ENCODE measurements at regions not wholly inside any gene's neighbourhood (a gene's known extent, or its start where the extent isn't known, plus 50 kb on each side); places are given as distances from the start of the nearest gene placed in this dataset.

DNA sequence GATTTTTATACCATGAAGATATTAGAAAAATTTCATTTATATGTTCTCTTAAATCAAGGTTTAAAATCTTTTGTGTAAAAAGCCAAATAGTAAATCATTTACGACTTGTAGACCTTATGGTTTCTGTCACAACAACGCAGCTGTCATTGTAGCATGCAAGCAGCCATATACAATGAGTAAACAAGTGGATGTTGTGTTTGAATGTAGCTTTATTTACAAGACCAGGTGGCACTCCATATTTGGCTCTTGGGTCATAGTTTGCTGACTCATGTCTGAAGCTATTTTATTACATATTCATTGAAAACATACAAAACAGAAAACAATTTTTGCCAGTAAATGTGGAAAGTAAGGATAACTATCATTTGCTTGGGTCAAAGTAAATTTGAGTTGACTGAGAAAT lies 930.8 kb downstream of the SLITRK5 start:
- no peak overlapping the region for H3K27ac ChIP-seq (ENCODE audit: low read depth, low read length, severe bottlenecking)
- H3K36me3 ChIP-seq (ENCODE audit: control insufficient read depth, insufficient read depth, low read length): no peaks in the 10 kb centered on the region
- WGBS, 2 experiments (ENCODE audit: insufficient coverage in 2 of 2): 100% methylated on average over 2 of the region's 2 CpGs; no CpG with 5 or more reads in 1 of the 2 experiments

DNA sequence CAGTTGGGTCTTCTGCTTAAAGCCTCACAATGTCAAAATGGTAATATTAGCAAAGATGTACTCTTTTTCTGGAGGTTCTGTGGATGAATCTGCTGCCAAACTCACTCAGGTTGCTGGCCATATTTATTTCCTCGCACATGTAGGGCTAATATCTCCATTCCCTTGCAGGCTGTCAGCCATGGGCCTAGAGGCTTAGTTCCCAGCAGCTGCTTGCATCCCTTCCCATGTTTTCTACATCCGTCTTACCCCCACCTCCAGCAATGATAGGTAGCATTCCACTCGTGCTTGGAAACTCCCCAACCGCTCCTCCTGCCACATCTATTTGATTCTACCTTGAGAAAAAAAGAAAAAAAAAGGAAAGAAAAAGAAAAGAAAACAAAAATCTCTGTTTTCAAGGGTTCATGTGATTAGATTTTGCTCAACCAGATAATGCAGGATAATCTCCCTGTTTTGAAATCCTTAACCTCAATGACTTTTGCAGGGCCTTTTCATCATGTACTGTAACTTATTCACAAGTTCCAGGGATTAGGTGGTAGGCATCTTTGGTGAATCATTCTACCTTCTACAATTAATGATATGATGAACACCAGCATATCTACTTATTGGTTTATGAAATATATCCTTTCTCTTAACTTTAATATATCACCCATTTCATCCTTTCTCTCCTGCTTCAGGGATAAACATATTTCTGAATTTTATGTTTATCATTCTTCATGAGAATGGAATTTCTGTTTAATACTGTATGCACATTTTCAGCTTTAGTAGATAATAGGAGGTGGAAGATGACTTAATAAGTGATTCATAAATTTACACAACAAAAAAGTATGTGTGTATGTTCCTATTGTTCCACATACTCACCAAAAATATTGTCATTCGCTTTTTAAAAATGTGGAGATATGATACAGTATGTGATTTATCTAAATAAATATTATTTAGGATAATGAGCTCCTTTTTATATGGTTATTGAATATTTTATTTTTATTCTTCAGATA lies 931.9 kb downstream of the SLITRK5 start:
- no peak overlapping the region for H3K27ac ChIP-seq (ENCODE audit: low read depth, low read length, severe bottlenecking)
- no peak overlapping the region for H3K4me3 ChIP-seq (ENCODE audit: extremely low read depth, insufficient read depth, low read length, poor library complexity, severe bottlenecking)
- WGBS, 2 experiments (ENCODE audit: insufficient coverage in 2 of 2): 81% methylated on average over 2 of the region's 5 CpGs; no CpG with 5 or more reads in 1 of the 2 experiments
- no peaks in the 10 kb centered on the region for H3K4me1 ChIP-seq (ENCODE audit: control insufficient read depth, insufficient read depth, low read length, poor library complexity, severe bottlenecking)
- no peaks in the 10 kb centered on the region for H3K36me3 ChIP-seq (ENCODE audit: control insufficient read depth, insufficient read depth, low read length)
- no peaks in the 10 kb centered on the region for H3K9me3 ChIP-seq (ENCODE audit: control insufficient read depth, low read length)

More for the DNA sequence above, 930.8 kb downstream of the SLITRK5 start:
- Histone ChIP-seq H3K4me1 (ENCODE audit: control insufficient read depth, insufficient read depth, low read length, poor library complexity, severe bottlenecking) (no peaks in the 10 kb centered on the region), H3K4me3 (ENCODE audit: extremely low read depth, insufficient read depth, low read length, poor library complexity, severe bottlenecking) (no peak overlapping the region), H3K9me3 (ENCODE audit: control insufficient read depth, low read length) (no peaks in the 10 kb centered on the region)

DNA sequence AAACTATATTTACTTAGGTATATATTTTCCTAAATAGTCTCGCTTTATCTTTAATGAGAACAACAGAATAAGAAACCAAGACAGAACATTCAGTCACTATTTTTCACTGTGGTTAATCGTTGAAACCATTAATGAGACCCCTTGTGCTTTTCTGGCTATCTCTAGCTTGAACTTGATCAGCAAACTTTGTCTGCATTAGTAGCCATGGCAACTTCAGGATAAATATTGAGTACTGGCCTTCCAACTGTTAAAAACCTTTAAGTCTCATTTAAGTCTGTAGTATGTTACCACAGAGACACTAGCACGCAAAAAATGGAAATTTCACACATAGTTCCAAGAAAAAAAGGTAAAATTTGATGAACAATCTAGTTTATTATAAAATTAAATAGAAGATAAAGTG lies 946.0 kb downstream of the SLITRK5 start:
- H3K4me3 ChIP-seq (ENCODE audit: extremely low read depth, insufficient read depth, low read length, poor library complexity, severe bottlenecking): no peak overlapping the region
- no peaks in the 10 kb centered on the region for H3K36me3 ChIP-seq (ENCODE audit: control insufficient read depth, insufficient read depth, low read length)
- 76% methylated on average over 2 of the region's 3 CpGs; no CpG with 5 or more reads in 1 of the 2 experiments for WGBS, 2 experiments (ENCODE audit: insufficient coverage in 2 of 2)
- no peak overlapping the region for H3K27ac ChIP-seq (ENCODE audit: low read depth, low read length, severe bottlenecking)
- no peaks in the 10 kb centered on the region for H3K9me3 ChIP-seq (ENCODE audit: control insufficient read depth, low read length)
- no peaks in the 10 kb centered on the region for H3K4me1 ChIP-seq (ENCODE audit: control insufficient read depth, insufficient read depth, low read length, poor library complexity, severe bottlenecking)

DNA sequence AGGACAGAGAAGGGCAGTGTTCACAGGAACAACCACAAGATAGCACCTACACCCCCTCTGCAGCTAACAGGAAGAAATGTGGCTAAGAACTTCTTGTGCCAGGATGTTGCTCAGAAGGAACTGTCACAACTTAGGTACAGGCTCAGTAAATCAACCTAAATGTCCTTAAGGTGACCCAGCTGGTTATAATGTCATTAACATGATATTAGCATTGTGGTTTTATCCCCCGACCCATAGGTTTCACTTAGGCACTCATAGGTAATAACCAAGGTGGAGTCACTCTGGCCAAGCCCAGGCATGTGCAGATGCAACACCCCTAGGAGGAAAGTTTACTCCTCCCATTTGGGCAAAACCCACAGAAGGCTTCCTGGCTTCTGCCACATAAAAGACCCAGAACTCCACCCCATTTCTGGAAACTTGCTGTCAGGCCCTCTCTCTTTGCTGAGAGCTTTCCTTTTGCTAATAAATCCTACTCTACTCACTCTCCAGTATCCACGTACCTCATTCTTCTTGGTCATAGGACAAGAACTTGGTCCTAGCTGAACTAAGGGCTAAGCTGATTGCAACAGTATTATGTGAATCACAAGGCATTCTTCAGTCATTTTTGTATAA lies 951.3 kb downstream of the SLITRK5 start:
- no peak overlapping the region for H3K4me3 ChIP-seq (ENCODE audit: extremely low read depth, insufficient read depth, low read length, poor library complexity, severe bottlenecking)
- H3K27ac ChIP-seq (ENCODE audit: low read depth, low read length, severe bottlenecking): no peak overlapping the region
- no peaks in the 10 kb centered on the region for H3K9me3 ChIP-seq (ENCODE audit: control insufficient read depth, low read length)
- no peaks in the 10 kb centered on the region for H3K36me3 ChIP-seq (ENCODE audit: control insufficient read depth, insufficient read depth, low read length)
- WGBS, 2 experiments (ENCODE audit: insufficient coverage in 2 of 2): no CpG with 5 or more reads among the region's 2 CpGs
- no peaks in the 10 kb centered on the region for H3K4me1 ChIP-seq (ENCODE audit: control insufficient read depth, insufficient read depth, low read length, poor library complexity, severe bottlenecking)

DNA sequence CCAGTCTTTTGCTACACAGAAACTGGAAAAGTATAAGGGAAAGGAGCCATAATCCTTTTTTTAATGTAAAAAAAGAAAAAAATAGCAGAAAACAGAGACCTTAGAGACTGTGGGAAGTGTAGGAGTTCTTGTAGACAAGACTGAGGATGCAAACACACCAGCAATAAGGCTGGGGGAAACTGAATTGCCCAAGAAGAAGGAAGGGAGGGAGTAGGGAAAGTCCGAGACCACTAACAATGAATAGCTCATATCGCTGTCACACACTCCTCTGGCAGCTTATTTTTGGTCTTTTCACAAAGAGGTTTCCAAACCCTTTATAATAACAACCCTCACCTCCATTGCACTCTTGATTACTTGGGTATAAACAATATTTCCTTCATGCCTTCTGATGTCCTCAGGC lies 952.0 kb downstream of the SLITRK5 start:
- 100% methylated on average over 1 to 2 of the region's 2 CpGs for WGBS, 2 experiments (ENCODE audit: insufficient coverage in 2 of 2)
- Histone ChIP-seq H3K4me1 (ENCODE audit: control insufficient read depth, insufficient read depth, low read length, poor library complexity, severe bottlenecking) (no peaks in the 10 kb centered on the region), H3K4me3 (ENCODE audit: extremely low read depth, insufficient read depth, low read length, poor library complexity, severe bottlenecking) (no peak overlapping the region), H3K36me3 (ENCODE audit: control insufficient read depth, insufficient read depth, low read length) (no peaks in the 10 kb centered on the region), H3K9me3 (ENCODE audit: control insufficient read depth, low read length) (no peaks in the 10 kb centered on the region), H3K27ac (ENCODE audit: low read depth, low read length, severe bottlenecking) (no peak overlapping the region)

DNA sequence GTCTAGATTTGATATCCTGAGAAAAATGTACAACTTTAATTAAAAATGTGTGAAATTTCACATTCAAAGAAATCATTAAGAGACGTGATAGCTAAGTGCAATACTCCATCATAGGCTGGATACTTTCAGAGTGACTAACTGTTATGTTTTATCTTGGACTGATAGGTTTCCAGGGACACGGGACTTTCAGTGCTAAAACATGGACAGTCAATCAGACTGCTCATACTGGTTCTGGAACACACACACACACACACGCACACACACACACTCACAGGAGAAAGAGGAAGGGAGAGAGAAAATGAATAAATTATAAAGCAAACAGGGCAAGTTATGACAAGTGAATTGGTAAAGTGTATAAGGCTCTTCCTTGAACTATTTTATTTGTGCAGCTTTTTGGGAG lies 955.9 kb downstream of the SLITRK5 start:
- Histone ChIP-seq H3K27ac (ENCODE audit: low read depth, low read length, severe bottlenecking) (no peak overlapping the region), H3K36me3 (ENCODE audit: control insufficient read depth, insufficient read depth, low read length) (no peaks in the 10 kb centered on the region), H3K9me3 (ENCODE audit: control insufficient read depth, low read length) (no peaks in the 10 kb centered on the region), H3K4me3 (ENCODE audit: extremely low read depth, insufficient read depth, low read length, poor library complexity, severe bottlenecking) (no peak overlapping the region), H3K4me1 (ENCODE audit: control insufficient read depth, insufficient read depth, low read length, poor library complexity, severe bottlenecking) (no peaks in the 10 kb centered on the region)
- no CpG with 5 or more reads among the region's 3 CpGs for WGBS, 2 experiments (ENCODE audit: insufficient coverage in 2 of 2)

DNA sequence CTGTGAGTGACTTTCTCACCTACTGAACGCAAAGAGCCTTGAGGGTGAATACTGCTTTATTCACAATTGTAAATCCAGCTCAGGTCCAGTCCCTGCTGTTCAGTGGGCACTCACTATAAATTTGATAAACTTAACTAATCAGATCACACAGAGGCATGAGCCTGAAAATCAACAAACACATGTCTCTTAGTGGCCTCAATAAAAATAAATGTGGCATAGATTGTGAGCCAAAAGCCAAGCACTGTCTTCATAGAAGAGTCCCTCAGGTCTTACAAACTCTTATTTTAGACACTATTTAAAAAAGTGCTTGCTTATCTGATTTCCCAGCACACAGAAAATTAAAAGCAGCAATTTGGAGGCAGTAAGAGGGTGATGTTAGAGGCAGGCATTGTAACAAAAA lies 957.7 kb downstream of the SLITRK5 start:
- Histone ChIP-seq H3K4me3 (ENCODE audit: extremely low read depth, insufficient read depth, low read length, poor library complexity, severe bottlenecking) (no peak overlapping the region), H3K4me1 (ENCODE audit: control insufficient read depth, insufficient read depth, low read length, poor library complexity, severe bottlenecking) (no peaks in the 10 kb centered on the region), H3K9me3 (ENCODE audit: control insufficient read depth, low read length) (no peaks in the 10 kb centered on the region), H3K36me3 (ENCODE audit: control insufficient read depth, insufficient read depth, low read length) (no peaks in the 10 kb centered on the region), H3K27ac (ENCODE audit: low read depth, low read length, severe bottlenecking) (no peak overlapping the region)
- no CpG with 5 or more reads among the region's 1 CpG for WGBS, 2 experiments (ENCODE audit: insufficient coverage in 2 of 2)

DNA sequence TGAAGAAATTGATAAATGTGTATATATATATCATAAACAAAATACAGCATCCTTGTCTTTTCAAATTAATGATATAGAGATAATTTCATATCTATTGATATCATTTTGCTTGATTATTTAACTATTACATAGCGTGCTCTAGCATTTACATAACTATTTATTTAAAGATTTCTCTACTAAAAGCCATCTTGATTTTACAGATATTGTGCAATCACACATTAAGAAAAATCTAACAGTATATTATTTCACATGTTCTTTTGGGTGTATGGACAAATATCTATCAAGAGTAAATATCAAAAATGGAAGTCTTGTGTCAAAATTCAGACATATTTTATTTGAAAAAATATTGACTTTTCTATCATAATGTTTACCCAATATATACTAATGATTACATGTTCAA lies 966.8 kb downstream of the SLITRK5 start:
- no peak overlapping the region for H3K4me3 ChIP-seq (ENCODE audit: extremely low read depth, insufficient read depth, low read length, poor library complexity, severe bottlenecking)
- H3K36me3 ChIP-seq (ENCODE audit: control insufficient read depth, insufficient read depth, low read length): no peaks in the 10 kb centered on the region
- no peak overlapping the region for H3K27ac ChIP-seq (ENCODE audit: low read depth, low read length, severe bottlenecking)
- WGBS, 2 experiments (ENCODE audit: insufficient coverage in 2 of 2): no CpG with 5 or more reads among the region's 1 CpG
- H3K9me3 ChIP-seq (ENCODE audit: control insufficient read depth, low read length): peaks cover 3% of the 10 kb centered on the region
- H3K4me1 ChIP-seq (ENCODE audit: control insufficient read depth, insufficient read depth, low read length, poor library complexity, severe bottlenecking): no peaks in the 10 kb centered on the region

DNA sequence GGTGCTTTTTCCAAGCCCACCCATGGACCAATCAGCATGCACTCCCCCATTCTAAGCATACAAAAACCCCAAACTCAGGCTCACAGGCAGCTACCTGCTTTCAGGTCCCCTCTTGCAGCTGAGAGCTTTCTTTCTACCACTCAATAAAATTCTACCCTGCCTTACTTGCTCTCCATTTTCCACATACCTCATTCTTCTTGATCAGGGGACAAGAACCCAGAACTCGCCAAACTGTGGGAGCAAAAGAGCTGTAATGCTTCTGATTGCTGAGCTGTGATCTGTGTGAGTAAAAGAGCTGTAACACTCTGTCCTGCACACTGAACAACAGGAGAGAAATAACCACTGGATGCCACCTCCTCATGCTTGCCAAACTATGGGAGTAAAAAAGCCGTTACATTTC lies 972.1 kb downstream of the SLITRK5 start:
- H3K4me3 ChIP-seq (ENCODE audit: extremely low read depth, insufficient read depth, low read length, poor library complexity, severe bottlenecking): no peak overlapping the region
- H3K4me1 ChIP-seq (ENCODE audit: control insufficient read depth, insufficient read depth, low read length, poor library complexity, severe bottlenecking): no peaks in the 10 kb centered on the region
- peaks cover 11% of the 10 kb centered on the region for H3K9me3 ChIP-seq (ENCODE audit: control insufficient read depth, low read length)
- H3K36me3 ChIP-seq (ENCODE audit: control insufficient read depth, insufficient read depth, low read length): no peaks in the 10 kb centered on the region
- H3K27ac ChIP-seq (ENCODE audit: low read depth, low read length, severe bottlenecking): no peak overlapping the region
- WGBS, 2 experiments (ENCODE audit: insufficient coverage in 2 of 2): 100% methylated on average over 1 of the region's 2 CpGs; no CpG with 5 or more reads in 1 of the 2 experiments

DNA sequence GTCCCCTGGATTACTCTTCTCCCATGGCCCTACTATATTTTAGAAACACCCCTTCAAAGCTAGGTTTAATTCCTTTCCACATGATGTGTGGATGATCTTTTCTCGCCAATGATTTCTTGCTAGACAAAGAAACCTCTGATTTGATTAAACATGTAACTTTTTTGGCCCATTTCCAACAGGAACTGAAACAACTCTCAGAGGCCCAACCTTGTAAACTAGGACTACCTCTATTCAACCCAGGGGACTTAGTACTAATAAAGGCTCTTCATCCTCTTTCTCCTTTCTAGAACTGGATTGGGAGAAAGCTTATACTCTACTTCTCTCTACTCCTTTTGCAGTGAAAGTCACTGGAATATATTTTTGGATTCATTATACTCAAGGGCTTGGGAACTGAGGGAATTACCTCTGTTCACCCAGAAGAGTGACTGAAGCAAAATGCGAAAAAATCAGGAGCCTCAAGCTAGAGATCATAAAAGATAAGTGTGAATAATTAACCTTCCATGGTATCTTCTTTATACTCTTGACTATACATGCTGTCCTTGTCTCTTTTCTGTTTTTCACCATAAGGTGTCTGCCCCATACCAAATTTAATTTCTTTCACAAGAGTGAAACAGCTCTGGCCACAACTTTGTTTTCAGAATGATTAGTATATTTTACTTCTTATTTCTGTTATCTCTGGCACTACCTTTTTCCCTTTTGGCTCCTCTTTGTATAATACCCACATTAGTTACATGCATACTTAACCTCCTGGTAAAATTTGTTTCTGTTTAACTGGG lies 977.6 kb downstream of the SLITRK5 start:
- no CpG with 5 or more reads among the region's 2 CpGs for WGBS, 2 experiments (ENCODE audit: insufficient coverage in 2 of 2)
- Histone ChIP-seq H3K4me3 (ENCODE audit: extremely low read depth, insufficient read depth, low read length, poor library complexity, severe bottlenecking) (no peak overlapping the region), H3K9me3 (ENCODE audit: control insufficient read depth, low read length) (peaks cover under 1% of the 10 kb centered on the region), H3K27ac (ENCODE audit: low read depth, low read length, severe bottlenecking) (no peak overlapping the region), H3K36me3 (ENCODE audit: control insufficient read depth, insufficient read depth, low read length) (no peaks in the 10 kb centered on the region), H3K4me1 (ENCODE audit: control insufficient read depth, insufficient read depth, low read length, poor library complexity, severe bottlenecking) (no peaks in the 10 kb centered on the region)

Measured in mesodermal cell (in vitro differentiated cells).